ENCODE measurements at regions not wholly inside any gene's neighbourhood (a gene's known extent, or its start where the extent isn't known, plus 50 kb on each side); places are given as distances from the start of the nearest gene placed in this dataset.

GRCh38 chr2:226408141-226408540, 391.5 kb downstream of the IRS1 start:
- TF ChIP-seq CTCF (IDR thresholded peaks at IDR 0.05; ENCODE audit: extremely low read depth, insufficient read depth, missing control alignments): no peak
- in situ Hi-C loops (cut with MboI; ENCODE audit: low pct_unique_long_range_greater_than_20kb, low sequenced_read_pairs, unreplicated experiment): no loop called here
- DNase-seq (ENCODE audit: low spot score): no peak

GRCh38 chr2:226407135-226407534, 392.5 kb downstream of the IRS1 start:
- in situ Hi-C loops (cut with MboI; ENCODE audit: low pct_unique_long_range_greater_than_20kb, low sequenced_read_pairs, unreplicated experiment): no loop called here
- DNase-seq (ENCODE audit: low spot score): no peak
- no peak for TF ChIP-seq CTCF (IDR thresholded peaks at IDR 0.05; ENCODE audit: extremely low read depth, insufficient read depth, missing control alignments)

GRCh38 chr2:226405465-226405864, 394.2 kb downstream of the IRS1 start:
- in situ Hi-C loops (cut with MboI; ENCODE audit: low pct_unique_long_range_greater_than_20kb, low sequenced_read_pairs, unreplicated experiment): no loop called here
- DNase-seq (ENCODE audit: low spot score): no peak
- no peak for TF ChIP-seq CTCF (IDR thresholded peaks at IDR 0.05; ENCODE audit: extremely low read depth, insufficient read depth, missing control alignments)

- no peak for TF ChIP-seq CTCF (IDR thresholded peaks at IDR 0.05; ENCODE audit: extremely low read depth, insufficient read depth, missing control alignments)
- in situ Hi-C loops (cut with MboI; ENCODE audit: low pct_unique_long_range_greater_than_20kb, low sequenced_read_pairs, unreplicated experiment): no loop called here
- no peak for DNase-seq (ENCODE audit: low spot score)
Measured at GRCh38 chr2:226403369-226403768, 396.3 kb downstream of the IRS1 start.

GRCh38 chr2:226399006-226399405, 400.6 kb downstream of the IRS1 start:
- in situ Hi-C loops (cut with MboI; ENCODE audit: low pct_unique_long_range_greater_than_20kb, low sequenced_read_pairs, unreplicated experiment): no loop called here
- TF ChIP-seq CTCF (IDR thresholded peaks at IDR 0.05; ENCODE audit: extremely low read depth, insufficient read depth, missing control alignments): no peak
- no peak for DNase-seq (ENCODE audit: low spot score)

GRCh38 chr2:226398580-226398979, 401.0 kb downstream of the IRS1 start:
- TF ChIP-seq CTCF (IDR thresholded peaks at IDR 0.05; ENCODE audit: extremely low read depth, insufficient read depth, missing control alignments): no peak
- DNase-seq (ENCODE audit: low spot score): no peak
- in situ Hi-C loops (cut with MboI; ENCODE audit: low pct_unique_long_range_greater_than_20kb, low sequenced_read_pairs, unreplicated experiment): no loop called here

GRCh38 chr2:226396541-226396940, 403.1 kb downstream of the IRS1 start:
- in situ Hi-C loops (cut with MboI; ENCODE audit: low pct_unique_long_range_greater_than_20kb, low sequenced_read_pairs, unreplicated experiment): no loop called here
- no peak for DNase-seq (ENCODE audit: low spot score)
- no peak for TF ChIP-seq CTCF (IDR thresholded peaks at IDR 0.05; ENCODE audit: extremely low read depth, insufficient read depth, missing control alignments)
